Endothelial cell of umbilical vein (primary cell): ENCODE measurements at regions not wholly inside any gene's neighbourhood (a gene's known extent, or its start where the extent isn't known, plus 50 kb on each side); places are given as distances from the start of the nearest gene placed in this dataset.

Experiments
- BruUV-seq: library from RNA; stranded (reverse); fragments of 400-500 nt; replicated peaks from 2 replicates; lab custom pipeline; 2021; lab: Mats Ljungman, UMichigan
- CTCF ChIA-PET: fragments of 300-600, 350-600 bp; sonication (Branson Sonifier 250); formaldehyde crosslinking; loops from one replicate; lab custom pipeline; 2021; ENCODE audit warnings: antibody characterized with exemption, inconsistent platforms; lab: Charles Lee
- POLR2A ChIA-PET: fragments of 300-600, 350-600 bp; sonication (Branson Sonifier 250); formaldehyde crosslinking; loops from one replicate; lab custom pipeline; 2021; ENCODE audit warnings: antibody characterized with exemption, inconsistent platforms; lab: Charles Lee
- DNase-seq: peaks from one replicate; pipeline ENCODE4 v3.0.0-alpha.2; 2011; ENCODE audit warnings: low read depth, low spot score
- FAIRE-seq: peaks from 2 replicates; lab custom pipeline; 2011; peaks lifted over from hg19 to GRCh38; lab: Jason Lieb, UNC
- H2AFZ ChIP-seq: 2 replicates; pipeline ENCODE4 v1.6.0; 2012; ENCODE audit warnings: low read depth, low read length, control low read depth, inconsistent platforms
- H3K27ac ChIP-seq: 2 replicates; pipeline ENCODE4 v1.5.1; 2011; ENCODE audit warnings: low read depth, mild to moderate bottlenecking, control low read depth, low read length, moderate library complexity; ENCODE audit not compliant: insufficient read depth
- H3K27me3 ChIP-seq, 2 experiments: 2 replicates each; pipeline versions ENCODE4 v1.6.0 to v1.6.1; 2011; ENCODE audit warnings: low read length in 2 of 2, mixed read lengths in 1 of 2; ENCODE audit not compliant: control insufficient read depth in 2 of 2, insufficient read depth in 2 of 2
- H3K36me3 ChIP-seq, 2 experiments: 2 replicates in 1 of 2; 3 replicates in 1 of 2; pipeline ENCODE4 v1.5.1; 2011; ENCODE audit warnings: low read length in 2 of 2, mild to moderate bottlenecking in 1 of 2, moderate library complexity in 1 of 2; ENCODE audit not compliant: control insufficient read depth in 2 of 2, insufficient read depth in 2 of 2; ENCODE audit errors: extremely low read depth in 1 of 2
- H3K4me1 ChIP-seq: 3 replicates; pipeline ENCODE4 v1.5.1; 2011; ENCODE audit warnings: mild to moderate bottlenecking, low read length; ENCODE audit not compliant: control insufficient read depth, insufficient read depth; ENCODE audit errors: extremely low read depth
- H3K4me2 ChIP-seq: 2 replicates; pipeline ENCODE4 v1.6.1; 2011; ENCODE audit warnings: low read length, control low read depth, mixed read lengths; ENCODE audit not compliant: insufficient read depth
- H3K4me3 ChIP-seq, 3 experiments: fragments of 200-600 bp in 1 of 3; sonication (generic), shearing (Covaris generic) in 1 of 3; replicated peaks in 1 of 3; 2 replicates each; pipeline ENCODE4 v1.5.1; 2011 to 2016; ENCODE audit warnings: control low read depth in 3 of 3, low read length in 3 of 3, mild to moderate bottlenecking in 2 of 3, inconsistent platforms in 1 of 3, low read depth in 1 of 3, moderate library complexity in 1 of 3; ENCODE audit not compliant: insufficient read depth in 1 of 3
- H3K79me2 ChIP-seq: 2 replicates; pipeline ENCODE4 v1.6.0; 2012; ENCODE audit warnings: low read length, inconsistent platforms; ENCODE audit not compliant: control insufficient read depth, insufficient read depth
- H3K9ac ChIP-seq: replicated peaks from 2 replicates; pipeline ENCODE3; 2011; ENCODE audit warnings: low read length, control low read depth; ENCODE audit not compliant: insufficient read depth; ENCODE audit errors: extremely low read depth
- H3K9me1 ChIP-seq: replicated peaks from 3 replicates; pipeline ENCODE4 v1.6.0; 2011; ENCODE audit warnings: mild to moderate bottlenecking, low read length; ENCODE audit not compliant: control insufficient read depth, insufficient read depth; ENCODE audit errors: extremely low read depth
- H3K9me3 ChIP-seq: replicated peaks from 2 replicates; pipeline ENCODE4 v1.5.1; 2012; ENCODE audit warnings: low read length, inconsistent platforms; ENCODE audit not compliant: control insufficient read depth, insufficient read depth
- H4K20me1 ChIP-seq: replicated peaks from 2 replicates; pipeline ENCODE3; 2011; ENCODE audit warnings: mild to moderate bottlenecking, low read length; ENCODE audit not compliant: control insufficient read depth, insufficient read depth; ENCODE audit errors: extremely low read depth
- CTCF ChIP-seq, 2 donors: IDR thresholded peaks; 1 replicate in 1 of 2; 2 replicates in 1 of 2; pipeline ENCODE4 v1.5.1; 2011; ENCODE audit warnings: low read length in 2 of 2, mild to moderate bottlenecking in 2 of 2, moderate library complexity in 2 of 2, control low read depth in 1 of 2, inconsistent platforms in 1 of 2, low read depth in 1 of 2; ENCODE audit not compliant: insufficient read depth in 1 of 2; ENCODE audit errors: extremely low read depth in 1 of 2
- EZH2 ChIP-seq: IDR thresholded peaks from 2 replicates; pipeline ENCODE4 v1.6.1; 2012; ENCODE audit warnings: borderline replicate concordance, low read depth, mild to moderate bottlenecking, moderate library complexity, low read length, inconsistent platforms; ENCODE audit not compliant: severe bottlenecking
- FOS ChIP-seq: IDR thresholded peaks from 2 replicates; pipeline ENCODE4 v1.6.1; 2011; ENCODE audit warnings: mild to moderate bottlenecking, low read length, moderate library complexity, borderline replicate concordance; ENCODE audit not compliant: insufficient read depth
- MYC ChIP-seq: IDR thresholded peaks from one replicate; pipeline ENCODE4 v1.6.1; 2011; ENCODE audit warnings: mild to moderate bottlenecking, low read depth, low read length
- POLR2A ChIP-seq: IDR thresholded peaks from 2 replicates; pipeline ENCODE4 v1.6.1; 2012; ENCODE audit warnings: low read depth, mild to moderate bottlenecking, control low read depth, low read length
- POLR2AphosphoS5 ChIP-seq: IDR thresholded peaks from 2 replicates; pipeline ENCODE4 v1.6.1; 2012; ENCODE audit warnings: low read depth, mild to moderate bottlenecking, control low read depth, low read length, moderate library complexity; ENCODE audit not compliant: insufficient read depth
- dilution Hi-C: fragments of 300-500 bp; cut with MboI; formaldehyde crosslinking; loops from one replicate; pipeline ENCODE4 v1.15.0; 2019; ENCODE audit warnings: low sequenced_read_pairs; ENCODE audit not compliant: extremely low pct_ligation_motif_present
- intact Hi-C: fragments of 100-400 bp; cut with micrococcal nuclease; formaldehyde crosslinking; loops from one replicate; pipeline ENCODE4 v1.10.0; 2022

GRCh38 chr13:111846391-111847159, 220.4 kb upstream of the SOX1 start:
- dilution Hi-C loops (no loop called here), intact Hi-C loops (no loop called here)
- FAIRE-seq (no peak), DNase-seq (no peak)
- ChIA-PET CTCF (no interaction called here), POLR2A (no interaction called here)
- Histone ChIP-seq H4K20me1 (no peaks in the 10 kb centered on the region), H3K4me1 (no peaks in the 10 kb centered on the region), H2AFZ (no peak overlapping the region), H3K4me3 (no peak overlapping the region), H3K27me3 (no peaks in the 10 kb centered on the region), H3K9me1 (no peaks in the 10 kb centered on the region), H3K4me2 (no peak overlapping the region), H3K36me3 (no peaks in the 10 kb centered on the region), H3K27ac (no peak overlapping the region), H3K9ac (no peak overlapping the region), H3K9me3 (peaks cover 2% of the 10 kb centered on the region), H3K79me2 (no peaks in the 10 kb centered on the region)
- TF ChIP-seq EZH2 (no peak), FOS (no peak), CTCF (IDR thresholded peaks at IDR 0.05; ENCODE audit: extremely low read depth in 1 of 2, insufficient read depth in 1 of 2, low read depth in 1 of 2, low read length in 2 of 2) (no peak), POLR2A (no peak), MYC (no peak), POLR2AphosphoS5 (no peak)
- no TSS peak for BruUV-seq
